MG63 (cell line): ENCODE measurements at regions not wholly inside any gene's neighbourhood (a gene's known extent, or its start where the extent isn't known, plus 50 kb on each side); places are given as distances from the start of the nearest gene placed in this dataset.

Experiments used
- DNase-seq: peaks from one replicate; pipeline ENCODE4 v3.0.0-alpha.2; 2020
- H3K27me3 ChIP-seq: fragments of 250-450 bp; sonication (Bioruptor Pico); 2 replicates; pipeline ENCODE4 v1.5.1; 2020; ENCODE audit warnings: mild to moderate bottlenecking, moderate library complexity
- H3K36me3 ChIP-seq: fragments of 250-450 bp; sonication (Bioruptor Pico); 2 replicates; pipeline ENCODE4 v1.5.1; 2020; ENCODE audit warnings: mild to moderate bottlenecking, moderate library complexity
- H3K4me3 ChIP-seq: fragments of 250-450 bp; sonication (Bioruptor Pico); 2 replicates; pipeline ENCODE4 v1.5.1; 2020; ENCODE audit warnings: mild to moderate bottlenecking, moderate library complexity
- H3K9me3 ChIP-seq: fragments of 250-450 bp; sonication (Bioruptor Pico); 2 replicates; pipeline ENCODE4 v1.5.1; 2020; ENCODE audit warnings: mild to moderate bottlenecking, moderate library complexity

- no peaks in the 10 kb centered on the region for H3K9me3 ChIP-seq
- H3K4me3 ChIP-seq: no peak overlapping the region
- no peak for DNase-seq
- H3K27me3 ChIP-seq: no peaks in the 10 kb centered on the region
- no peaks in the 10 kb centered on the region for H3K36me3 ChIP-seq
Observed at GRCh38 chr2:134152045-134153010, 101.5 kb upstream of the MGAT5 start.

GRCh38 chr2:134153294-134153880 is 100.5 kb upstream of the MGAT5 start:
- no peak for DNase-seq
- H3K27me3 ChIP-seq: no peaks in the 10 kb centered on the region

GRCh38 chr2:134154246-134154645 is 99.6 kb upstream of the MGAT5 start:
- no peaks in the 10 kb centered on the region for H3K27me3 ChIP-seq
- no peak for DNase-seq
- H3K36me3 ChIP-seq: no peaks in the 10 kb centered on the region
- no peaks in the 10 kb centered on the region for H3K9me3 ChIP-seq
- H3K4me3 ChIP-seq: no peak overlapping the region

More at GRCh38 chr2:134153294-134153880, 100.5 kb upstream of the MGAT5 start:
- Histone ChIP-seq H3K4me3 (no peak overlapping the region), H3K9me3 (no peaks in the 10 kb centered on the region), H3K36me3 (no peaks in the 10 kb centered on the region)

- H3K36me3 ChIP-seq: no peaks in the 10 kb centered on the region
- H3K27me3 ChIP-seq: no peaks in the 10 kb centered on the region
- H3K9me3 ChIP-seq: no peaks in the 10 kb centered on the region
- no peak overlapping the region for H3K4me3 ChIP-seq
- no peak for DNase-seq
Observed at GRCh38 chr2:134155134-134155533, 98.7 kb upstream of the MGAT5 start.

- Histone ChIP-seq H3K27me3 (no peaks in the 10 kb centered on the region), H3K36me3 (no peaks in the 10 kb centered on the region), H3K9me3 (no peaks in the 10 kb centered on the region), H3K4me3 (no peak overlapping the region)
- no peak for DNase-seq
Observed at GRCh38 chr2:134158295-134158694, 95.6 kb upstream of the MGAT5 start.

GRCh38 chr2:134161170-134161547 is 92.7 kb upstream of the MGAT5 start:
- no peaks in the 10 kb centered on the region for H3K36me3 ChIP-seq
- no peaks in the 10 kb centered on the region for H3K27me3 ChIP-seq
- H3K4me3 ChIP-seq: no peak overlapping the region
- no peaks in the 10 kb centered on the region for H3K9me3 ChIP-seq
- DNase-seq: no peak

- DNase-seq: no peak
- no peaks in the 10 kb centered on the region for H3K27me3 ChIP-seq
Observed at GRCh38 chr2:134163336-134163735, 90.5 kb upstream of the MGAT5 start.

GRCh38 chr2:134164306-134164705 is 89.6 kb upstream of the MGAT5 start:
- Histone ChIP-seq H3K36me3 (no peaks in the 10 kb centered on the region), H3K4me3 (no peak overlapping the region)

More at GRCh38 chr2:134163336-134163735, 90.5 kb upstream of the MGAT5 start:
- no peaks in the 10 kb centered on the region for H3K36me3 ChIP-seq
- H3K4me3 ChIP-seq: no peak overlapping the region
- no peaks in the 10 kb centered on the region for H3K9me3 ChIP-seq

GRCh38 chr2:134167015-134167414 is 86.9 kb upstream of the MGAT5 start:
- Histone ChIP-seq H3K27me3 (no peaks in the 10 kb centered on the region), H3K4me3 (no peak overlapping the region), H3K9me3 (no peaks in the 10 kb centered on the region), H3K36me3 (no peaks in the 10 kb centered on the region)
- no peak for DNase-seq

More at GRCh38 chr2:134164306-134164705, 89.6 kb upstream of the MGAT5 start:
- Histone ChIP-seq H3K27me3 (no peaks in the 10 kb centered on the region), H3K9me3 (no peaks in the 10 kb centered on the region)
- DNase-seq: no peak

- Histone ChIP-seq H3K4me3 (no peak overlapping the region), H3K36me3 (no peaks in the 10 kb centered on the region), H3K9me3 (no peaks in the 10 kb centered on the region), H3K27me3 (no peaks in the 10 kb centered on the region)
- DNase-seq: no peak
Observed at GRCh38 chr2:134169788-134170187, 84.1 kb upstream of the MGAT5 start.

- Histone ChIP-seq H3K36me3 (no peaks in the 10 kb centered on the region), H3K9me3 (no peaks in the 10 kb centered on the region), H3K27me3 (no peaks in the 10 kb centered on the region), H3K4me3 (no peak overlapping the region)
- DNase-seq: no peak
Observed at GRCh38 chr2:134170294-134170693, 83.6 kb upstream of the MGAT5 start.

GRCh38 chr2:134170700-134171099 is 83.2 kb upstream of the MGAT5 start:
- Histone ChIP-seq H3K27me3 (no peaks in the 10 kb centered on the region), H3K4me3 (no peak overlapping the region), H3K36me3 (no peaks in the 10 kb centered on the region), H3K9me3 (no peaks in the 10 kb centered on the region)
- no peak for DNase-seq

- Histone ChIP-seq H3K27me3 (no peaks in the 10 kb centered on the region), H3K4me3 (no peak overlapping the region), H3K36me3 (no peaks in the 10 kb centered on the region), H3K9me3 (no peaks in the 10 kb centered on the region)
- DNase-seq: no peak
Observed at GRCh38 chr2:134173338-134174016, 80.4 kb upstream of the MGAT5 start.

GRCh38 chr2:134174711-134175110 is 79.2 kb upstream of the MGAT5 start:
- Histone ChIP-seq H3K27me3 (no peaks in the 10 kb centered on the region), H3K4me3 (no peak overlapping the region), H3K36me3 (no peaks in the 10 kb centered on the region), H3K9me3 (no peaks in the 10 kb centered on the region)
- DNase-seq: no peak

- Histone ChIP-seq H3K27me3 (no peaks in the 10 kb centered on the region), H3K4me3 (no peak overlapping the region)
- no peak for DNase-seq
Observed at GRCh38 chr2:134175834-134176233, 78.0 kb upstream of the MGAT5 start.

GRCh38 chr2:134177351-134177931 is 76.4 kb upstream of the MGAT5 start:
- DNase-seq: no peak

More at GRCh38 chr2:134175834-134176233, 78.0 kb upstream of the MGAT5 start:
- Histone ChIP-seq H3K36me3 (no peaks in the 10 kb centered on the region), H3K9me3 (no peaks in the 10 kb centered on the region)

More at GRCh38 chr2:134177351-134177931, 76.4 kb upstream of the MGAT5 start:
- Histone ChIP-seq H3K36me3 (no peaks in the 10 kb centered on the region), H3K27me3 (no peaks in the 10 kb centered on the region), H3K9me3 (no peaks in the 10 kb centered on the region), H3K4me3 (no peak overlapping the region)
